AG09319 (cell line): ENCODE measurements at regions not wholly inside any gene's neighbourhood (a gene's known extent, or its start where the extent isn't known, plus 50 kb on each side); places are given as distances from the start of the nearest gene placed in this dataset.

Source experiments
- DNase-seq: peaks from one replicate; pipeline ENCODE4 v3.0.0-alpha.2; 2010; ENCODE audit warnings: low read depth; ENCODE audit errors: extremely low read depth
- TF ChIP-seq, protein P1 (sequence below): IDR thresholded peaks from 2 replicates; pipeline ENCODE4 v1.5.1; 2011; ENCODE audit warnings: low read depth, mild to moderate bottlenecking, inconsistent platforms, low read length, moderate library complexity

DNA sequence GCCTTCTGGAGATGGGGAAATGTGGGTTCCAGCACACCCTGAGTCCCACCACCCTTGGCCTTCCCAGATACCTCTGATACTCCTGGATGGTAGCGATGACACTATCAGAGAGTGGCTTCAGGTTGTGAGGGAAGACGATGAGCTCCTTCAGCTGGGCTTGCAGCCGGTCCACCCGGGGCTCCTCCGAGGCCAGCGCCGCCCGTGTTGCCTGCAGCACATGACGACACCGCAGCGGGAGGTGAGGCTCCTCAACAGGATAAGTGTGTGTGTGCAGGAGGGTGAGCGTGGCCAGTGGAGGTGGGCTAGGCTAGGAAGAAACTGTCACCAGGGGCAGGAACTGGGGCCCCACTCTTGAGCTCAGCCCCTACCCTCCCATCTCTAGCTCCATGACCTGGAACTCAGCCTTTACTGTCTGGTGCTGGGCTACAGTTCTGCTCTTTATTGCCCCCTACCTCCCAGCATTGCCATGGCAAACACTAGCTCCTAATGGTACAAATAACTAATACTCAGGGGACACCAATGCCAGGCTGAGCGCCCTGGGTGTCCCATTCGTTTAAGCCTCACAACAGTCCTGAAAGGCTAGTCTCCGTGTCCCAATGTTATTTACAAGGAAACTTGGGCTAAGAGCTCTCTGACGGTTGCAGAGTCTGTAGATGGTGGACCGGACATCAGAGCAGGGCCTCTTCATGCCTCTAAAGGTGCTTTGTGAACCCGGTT, 64.1 kb downstream of the SYNE3 start:
- TF ChIP-seq, protein P1, sequence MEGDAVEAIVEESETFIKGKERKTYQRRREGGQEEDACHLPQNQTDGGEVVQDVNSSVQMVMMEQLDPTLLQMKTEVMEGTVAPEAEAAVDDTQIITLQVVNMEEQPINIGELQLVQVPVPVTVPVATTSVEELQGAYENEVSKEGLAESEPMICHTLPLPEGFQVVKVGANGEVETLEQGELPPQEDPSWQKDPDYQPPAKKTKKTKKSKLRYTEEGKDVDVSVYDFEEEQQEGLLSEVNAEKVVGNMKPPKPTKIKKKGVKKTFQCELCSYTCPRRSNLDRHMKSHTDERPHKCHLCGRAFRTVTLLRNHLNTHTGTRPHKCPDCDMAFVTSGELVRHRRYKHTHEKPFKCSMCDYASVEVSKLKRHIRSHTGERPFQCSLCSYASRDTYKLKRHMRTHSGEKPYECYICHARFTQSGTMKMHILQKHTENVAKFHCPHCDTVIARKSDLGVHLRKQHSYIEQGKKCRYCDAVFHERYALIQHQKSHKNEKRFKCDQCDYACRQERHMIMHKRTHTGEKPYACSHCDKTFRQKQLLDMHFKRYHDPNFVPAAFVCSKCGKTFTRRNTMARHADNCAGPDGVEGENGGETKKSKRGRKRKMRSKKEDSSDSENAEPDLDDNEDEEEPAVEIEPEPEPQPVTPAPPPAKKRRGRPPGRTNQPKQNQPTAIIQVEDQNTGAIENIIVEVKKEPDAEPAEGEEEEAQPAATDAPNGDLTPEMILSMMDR = peak; percentile 34
- no peak for DNase-seq

DNA sequence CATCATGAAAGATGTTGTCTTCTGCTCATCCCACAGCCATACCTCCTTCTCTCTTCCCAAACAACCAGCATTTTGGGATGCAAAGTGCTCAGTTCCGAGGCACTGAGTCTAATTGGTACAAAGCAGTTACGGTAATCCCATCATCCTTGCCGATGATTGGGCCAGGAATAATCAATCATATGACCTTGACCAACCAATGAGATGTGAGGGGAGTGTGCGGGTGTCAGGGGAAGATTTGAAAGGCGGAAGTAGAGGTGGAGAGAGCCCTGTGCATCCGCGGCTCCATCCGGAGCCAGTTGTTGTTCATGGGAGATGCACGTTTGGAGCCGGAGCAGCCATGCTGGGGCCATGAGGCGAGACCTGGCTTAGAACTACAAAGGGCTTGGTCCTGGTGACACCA, 67.3 kb downstream of the SYNE3 start:
- TF ChIP-seq, protein P1 = no peak
- no peak for DNase-seq

DNA sequence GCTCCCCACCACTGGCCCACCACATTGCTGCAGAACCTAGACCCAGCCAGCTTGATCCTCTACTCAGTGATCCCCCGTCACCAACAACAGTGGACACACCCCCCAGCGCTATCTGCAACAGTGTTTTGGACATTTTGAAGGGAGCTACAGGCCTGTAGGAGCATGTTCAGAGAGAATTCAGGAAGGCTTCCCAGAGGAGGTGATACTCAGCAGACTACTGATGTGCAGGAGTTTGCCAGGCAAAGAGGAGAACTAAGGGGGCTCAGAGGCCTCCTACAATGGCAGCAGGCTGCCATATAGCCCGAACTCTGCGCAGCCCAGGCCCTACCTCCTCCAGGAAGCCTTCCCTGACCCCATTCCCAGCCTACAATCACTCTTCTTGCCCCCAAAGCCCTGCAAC, 70.0 kb downstream of the SYNE3 start:
- DNase-seq = no peak
- TF ChIP-seq, protein P1 = no peak

DNA sequence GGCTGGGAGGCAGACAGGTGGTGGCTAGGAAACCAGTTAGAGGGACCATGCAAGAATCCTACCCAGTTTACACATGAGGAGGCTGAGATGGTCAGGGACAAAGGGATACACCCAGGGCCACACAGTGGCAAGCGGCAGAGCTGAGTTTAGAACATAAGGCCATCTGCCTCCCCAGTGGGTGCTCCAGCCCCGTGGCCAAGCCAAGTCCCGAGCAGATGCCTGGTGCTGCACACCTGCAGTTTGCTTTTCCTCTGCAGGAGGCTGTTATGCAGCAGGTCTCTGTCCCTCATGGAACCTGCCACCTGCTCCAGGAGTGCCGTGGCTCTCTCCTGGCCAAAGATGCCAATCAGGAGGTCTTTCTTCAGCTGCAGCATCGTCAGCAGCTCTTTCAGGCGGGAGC, 70.8 kb downstream of the SYNE3 start:
- TF ChIP-seq, protein P1 = no peak
- no peak for DNase-seq

DNA sequence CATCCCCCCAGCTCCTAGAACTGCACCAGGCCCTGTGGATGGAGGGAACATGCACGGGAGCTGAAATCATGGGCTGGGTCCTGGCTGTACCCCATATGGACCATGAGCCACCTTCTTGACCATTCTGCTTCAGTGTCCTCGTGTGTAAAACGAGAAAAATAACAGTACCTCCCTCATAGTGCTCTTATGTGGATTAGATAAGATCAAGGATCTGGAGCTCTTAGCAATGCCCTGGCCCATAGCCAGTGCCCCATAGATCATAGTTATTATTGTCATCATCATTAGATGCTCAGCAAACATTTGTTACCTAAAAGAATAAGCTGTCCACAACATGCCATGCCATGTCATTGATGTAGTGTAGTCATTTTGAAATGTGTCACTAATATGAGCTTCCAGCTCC, 71.3 kb downstream of the SYNE3 start:
- DNase-seq = no peak
- TF ChIP-seq, protein P1 = no peak

DNA sequence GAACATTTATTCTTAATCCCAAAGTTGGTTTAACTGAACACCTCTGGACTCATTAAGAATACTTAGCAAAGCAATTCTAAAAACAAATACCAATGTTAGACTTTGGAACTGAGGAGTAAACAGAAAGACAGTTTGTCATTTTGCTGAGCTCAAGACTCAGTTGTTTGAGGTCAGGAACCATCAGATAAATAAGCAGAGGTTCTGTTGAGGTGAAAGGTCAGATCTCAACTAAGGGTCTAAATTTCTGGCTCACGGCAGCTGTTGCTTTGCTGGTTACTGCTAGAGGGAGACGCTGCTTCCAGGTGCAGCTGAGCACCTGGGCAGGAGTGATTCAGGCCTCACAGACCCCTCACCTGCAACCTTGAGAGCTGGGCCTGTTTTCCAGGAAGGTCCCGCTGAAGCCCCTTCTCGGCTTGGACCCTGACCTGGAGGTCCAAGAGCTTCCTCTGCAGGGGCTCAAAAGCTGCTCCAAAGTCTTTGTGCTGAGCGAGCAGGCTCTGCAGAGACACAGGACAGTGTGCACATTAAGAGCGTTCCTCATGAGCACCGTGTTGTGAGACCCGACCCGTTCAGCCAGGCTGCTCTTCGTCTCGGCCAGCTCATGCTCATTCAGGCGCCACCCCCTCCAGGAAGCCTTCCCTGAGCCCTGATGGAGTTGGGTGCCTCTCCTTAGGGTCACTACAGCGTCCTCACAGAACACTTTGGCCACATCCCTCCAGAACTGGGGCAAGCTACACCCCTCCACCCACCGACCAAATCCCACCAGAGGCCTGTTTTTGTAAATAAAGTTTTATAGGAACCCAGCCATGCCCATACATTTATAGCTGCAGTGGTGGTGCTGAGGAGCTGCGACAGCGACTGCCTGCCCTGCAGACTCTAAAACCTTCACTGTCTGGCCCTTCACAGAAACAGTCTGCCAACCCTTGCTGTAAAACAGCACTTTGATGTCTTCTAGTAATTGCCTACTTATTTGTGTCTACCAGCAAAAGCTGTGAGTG, 72.0 kb downstream of the SYNE3 start:
- no peak for DNase-seq
- TF ChIP-seq, protein P1 = no peak

DNA sequence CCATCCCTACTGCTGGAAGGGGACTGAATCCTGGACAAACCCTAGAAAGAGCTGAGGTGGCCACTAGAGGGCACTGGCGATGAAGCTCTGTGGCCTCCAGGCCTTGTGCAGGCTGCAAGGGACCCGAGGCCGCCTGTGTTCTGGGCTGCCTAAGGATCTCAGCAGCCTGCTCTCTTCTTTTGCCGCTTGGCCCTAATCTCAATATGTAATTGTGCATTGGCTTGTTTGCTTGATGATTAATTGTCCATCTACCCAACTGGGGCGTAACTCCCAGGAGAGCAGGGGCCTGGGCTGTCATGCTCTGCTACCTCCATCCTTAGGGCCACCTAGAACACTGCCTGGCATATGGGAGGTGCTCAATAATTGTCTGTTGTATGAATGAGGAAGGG, 73.8 kb downstream of the SYNE3 start:
- TF ChIP-seq, protein P1 = peak; percentile 96
- DNase-seq = peak; percentile 59
